ENCODE measurements at regions not wholly inside any gene's neighbourhood (a gene's known extent, or its start where the extent isn't known, plus 50 kb on each side); places are given as distances from the start of the nearest gene placed in this dataset.

DNA sequence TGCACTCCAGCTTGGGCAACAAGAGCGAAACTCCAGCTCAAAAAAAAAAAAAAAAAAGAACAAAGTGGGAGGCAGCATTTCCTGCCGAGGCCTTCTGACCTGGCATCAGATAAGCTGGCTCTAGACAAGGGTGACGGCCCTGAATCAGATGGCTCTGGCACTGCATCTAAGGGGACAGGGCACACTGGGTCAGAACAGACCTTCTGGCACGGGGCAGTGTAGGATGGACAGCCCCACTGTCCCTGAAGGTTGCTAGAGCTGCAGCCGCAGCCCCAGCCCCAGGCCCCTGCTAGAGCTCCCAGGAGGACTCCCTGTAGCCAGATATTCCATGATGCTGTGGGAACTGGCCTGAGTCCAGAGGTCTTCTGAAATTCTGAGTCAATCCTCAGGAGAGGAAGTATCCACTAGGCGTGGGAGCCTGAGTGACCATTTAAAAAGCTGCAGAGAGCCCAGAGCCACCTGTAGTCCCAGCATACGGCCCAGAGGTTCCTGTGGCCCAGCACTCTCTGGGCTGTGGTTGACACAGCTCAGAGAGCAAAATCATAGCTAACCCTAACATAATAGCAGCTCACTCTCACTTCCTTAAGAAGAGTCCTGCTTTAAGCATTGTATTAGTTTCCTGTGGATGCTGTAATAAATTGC lies 69.2 kb upstream of the MFGE8 start:
- TF ChIP-seq POLR2A (IDR thresholded peaks at IDR 0.05) (no peak), CTCF (IDR thresholded peaks at IDR 0.05) (no peak), EP300 (IDR thresholded peaks at IDR 0.05) (no peak)
